Activated T-helper 2 cell treated with anti-CD3 and anti-CD28 coated beads, Interferon-gamma antibody, Interleukin-2, Interleukin-4, amounts not matched to agents 10 μg/mL and 5 μg/mL and 100 μg/mL, durations not matched to agents 14 hours and 24 hours and 36 hours (primary cell): ENCODE measurements at regions not wholly inside any gene's neighbourhood (a gene's known extent, or its start where the extent isn't known, plus 50 kb on each side); places are given as distances from the start of the nearest gene placed in this dataset.

Experiments used
- DNase-seq: peaks from one replicate; pipeline ENCODE4 v3.0.0; 2021; ENCODE audit warnings: low spot score
- H3K27ac Mint-ChIP-seq: one replicate; pipeline ENCODE4 v1.8.0; 2021; ENCODE audit warnings: mixed read lengths
- H3K27me3 Mint-ChIP-seq: one replicate; pipeline ENCODE4 v1.8.0; 2021; ENCODE audit warnings: low read depth, mixed read lengths
- H3K36me3 Mint-ChIP-seq: one replicate; pipeline ENCODE4 v1.8.0; 2021; ENCODE audit warnings: low read depth, mixed read lengths
- H3K4me1 Mint-ChIP-seq: one replicate; pipeline ENCODE4 v1.8.0; 2021; ENCODE audit warnings: low read depth, mixed read lengths
- H3K4me3 Mint-ChIP-seq: one replicate; pipeline ENCODE4 v1.8.0; 2021; ENCODE audit warnings: low read depth, mild to moderate bottlenecking, moderate library complexity, mixed read lengths
- H3K9me3 Mint-ChIP-seq: one replicate; pipeline ENCODE4 v1.8.0; 2021; ENCODE audit warnings: mixed read lengths
- intact Hi-C: fragments of 100-400 bp; cut with micrococcal nuclease; formaldehyde crosslinking; loops from one replicate; pipeline ENCODE4 v1.15.1; 2023

DNA sequence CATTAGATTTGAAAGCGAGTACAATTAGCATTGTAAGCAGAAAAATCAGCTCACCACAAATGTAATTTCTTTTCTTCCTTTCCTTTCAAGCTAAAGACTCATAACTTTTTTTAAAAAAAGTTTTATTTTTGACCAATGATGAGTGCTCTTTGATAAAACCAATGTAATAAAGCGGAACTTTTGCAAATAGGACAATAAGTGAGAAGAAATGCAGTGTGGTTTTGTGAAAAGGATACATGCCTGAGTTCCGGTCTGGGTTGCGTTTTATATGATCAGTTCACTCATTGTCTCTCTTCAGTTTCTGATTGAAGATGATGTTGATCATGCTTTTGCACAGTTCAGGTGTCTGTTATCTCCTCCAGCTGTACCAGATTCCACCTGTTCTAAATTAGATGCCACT, 274.4 kb downstream of the KLF12 start:
- H3K36me3 Mint-ChIP-seq: peaks cover 7% of the 10 kb centered on the region
- H3K4me1 Mint-ChIP-seq: peaks cover 5% of the 10 kb centered on the region
- intact Hi-C loops: no loop called here
- DNase-seq: no peak
- no peak overlapping the region for H3K27ac Mint-ChIP-seq
- no peaks in the 10 kb centered on the region for H3K9me3 Mint-ChIP-seq
- no peak overlapping the region for H3K4me3 Mint-ChIP-seq
- H3K27me3 Mint-ChIP-seq: no peaks in the 10 kb centered on the region

DNA sequence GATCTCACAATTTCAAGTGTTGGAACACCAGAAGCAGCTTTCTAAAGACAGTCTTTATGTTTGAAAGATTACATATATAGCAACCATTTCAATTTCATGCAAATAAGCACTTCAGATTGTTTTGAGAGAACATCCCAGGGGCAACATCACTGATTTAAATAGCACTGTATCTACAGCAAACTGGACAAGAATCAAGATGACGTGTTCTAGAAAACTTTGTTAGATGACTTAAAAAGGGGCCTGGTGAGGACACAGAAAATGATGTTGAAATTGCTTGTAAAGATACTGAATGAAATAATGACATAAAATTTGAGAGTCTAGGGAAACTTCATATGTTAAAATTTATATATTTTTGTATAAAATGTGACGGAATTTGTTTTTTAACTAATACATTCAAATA, 277.1 kb downstream of the KLF12 start:
- H3K27ac Mint-ChIP-seq: no peak overlapping the region

DNA sequence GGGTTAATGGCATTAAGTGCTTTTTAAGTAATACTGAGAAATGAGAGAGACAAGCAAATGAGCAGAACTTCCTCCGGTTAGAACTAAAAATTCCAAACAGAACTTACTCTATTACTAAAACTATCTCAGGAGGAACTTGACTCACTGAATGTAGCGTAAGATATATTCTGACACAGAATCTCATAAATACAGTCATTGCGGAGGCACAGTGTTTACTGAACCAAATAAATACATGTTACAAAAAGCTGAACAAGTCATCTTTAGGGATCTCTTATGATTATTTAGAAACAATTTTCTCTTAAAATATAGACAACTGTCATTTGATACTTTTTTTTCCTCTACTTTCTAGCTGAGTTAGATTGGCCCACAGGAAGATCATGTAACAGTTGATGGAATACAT, 283.1 kb downstream of the KLF12 start:
- DNase-seq: no peak

More for the DNA sequence above, 277.1 kb downstream of the KLF12 start:
- peaks cover 7% of the 10 kb centered on the region for H3K4me1 Mint-ChIP-seq
- no peak for DNase-seq
- intact Hi-C loops: no loop called here
- H3K27me3 Mint-ChIP-seq: no peaks in the 10 kb centered on the region
- no peaks in the 10 kb centered on the region for H3K9me3 Mint-ChIP-seq
- no peak overlapping the region for H3K4me3 Mint-ChIP-seq
- peaks cover 7% of the 10 kb centered on the region for H3K36me3 Mint-ChIP-seq

DNA sequence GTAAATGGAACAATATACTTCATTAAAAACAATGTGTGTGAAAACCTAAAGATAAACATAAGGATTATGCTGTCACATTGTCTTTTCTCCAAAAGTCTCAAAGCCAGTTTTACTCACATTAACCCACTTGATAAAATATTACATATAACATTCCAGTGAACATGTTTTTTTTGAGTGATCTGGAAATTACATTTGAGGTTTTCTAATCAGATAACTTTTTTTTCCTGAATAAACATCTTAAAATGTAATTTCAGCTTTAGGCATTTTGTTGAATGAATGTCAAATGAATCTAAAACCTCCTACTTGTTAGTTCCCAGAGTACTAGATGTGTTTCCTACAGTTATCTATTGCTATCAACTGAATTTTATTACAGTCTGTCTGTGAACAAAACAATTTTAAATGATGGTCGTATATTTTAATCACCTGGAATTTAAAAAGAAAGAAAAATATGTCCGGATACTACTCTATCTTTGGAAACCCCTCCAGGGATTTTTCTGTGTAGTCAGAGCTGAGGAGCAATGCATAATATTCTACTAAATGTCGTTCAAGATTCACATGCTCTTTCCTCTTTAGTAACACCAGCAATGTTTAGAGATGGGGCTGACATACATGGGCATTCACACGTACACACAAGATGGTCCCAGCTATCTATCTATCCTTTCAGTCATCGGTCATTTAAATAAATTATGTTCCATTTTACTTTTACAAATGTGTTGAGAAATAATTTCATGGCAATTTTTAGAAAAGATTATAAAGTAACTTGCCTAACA, 283.9 kb downstream of the KLF12 start:
- DNase-seq: no peak
- Mint-ChIP-seq H3K36me3 (peaks cover 10% of the 10 kb centered on the region), H3K27ac (no peak overlapping the region), H3K4me1 (peaks cover 6% of the 10 kb centered on the region), H3K4me3 (no peak overlapping the region), H3K27me3 (no peaks in the 10 kb centered on the region), H3K9me3 (no peaks in the 10 kb centered on the region)
- intact Hi-C loops: no loop called here

More for the DNA sequence above, 283.1 kb downstream of the KLF12 start:
- no peaks in the 10 kb centered on the region for H3K9me3 Mint-ChIP-seq
- peaks cover 5% of the 10 kb centered on the region for H3K36me3 Mint-ChIP-seq
- no peaks in the 10 kb centered on the region for H3K27me3 Mint-ChIP-seq
- no peak overlapping the region for H3K4me3 Mint-ChIP-seq
- no peak overlapping the region for H3K27ac Mint-ChIP-seq
- intact Hi-C loops: no loop called here
- H3K4me1 Mint-ChIP-seq: peaks cover 6% of the 10 kb centered on the region

DNA sequence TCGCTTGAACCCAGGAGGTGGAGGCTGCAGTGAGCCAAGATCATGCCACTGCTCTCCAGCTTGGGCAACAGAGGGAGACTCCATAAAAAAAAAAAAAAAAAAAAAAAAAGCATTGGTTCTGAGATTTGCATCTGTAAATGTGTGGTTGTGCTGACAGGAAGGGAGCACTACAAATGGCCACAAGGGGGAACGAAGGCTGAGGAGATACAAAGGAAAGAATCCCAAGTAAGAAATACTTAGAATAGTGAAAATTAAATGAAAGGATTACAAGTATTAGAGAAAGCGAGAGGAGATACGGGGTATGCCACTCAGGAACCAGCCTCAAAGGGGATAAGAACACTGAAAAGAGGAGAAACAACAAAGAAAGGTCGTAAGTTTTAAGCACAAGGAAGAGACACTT, 284.9 kb downstream of the KLF12 start:
- Mint-ChIP-seq H3K36me3 (peaks cover 11% of the 10 kb centered on the region), H3K27ac (no peak overlapping the region), H3K27me3 (no peaks in the 10 kb centered on the region), H3K4me1 (peaks cover 4% of the 10 kb centered on the region), H3K4me3 (no peak overlapping the region), H3K9me3 (no peaks in the 10 kb centered on the region)
- DNase-seq: no peak
- intact Hi-C loops: no loop called here

DNA sequence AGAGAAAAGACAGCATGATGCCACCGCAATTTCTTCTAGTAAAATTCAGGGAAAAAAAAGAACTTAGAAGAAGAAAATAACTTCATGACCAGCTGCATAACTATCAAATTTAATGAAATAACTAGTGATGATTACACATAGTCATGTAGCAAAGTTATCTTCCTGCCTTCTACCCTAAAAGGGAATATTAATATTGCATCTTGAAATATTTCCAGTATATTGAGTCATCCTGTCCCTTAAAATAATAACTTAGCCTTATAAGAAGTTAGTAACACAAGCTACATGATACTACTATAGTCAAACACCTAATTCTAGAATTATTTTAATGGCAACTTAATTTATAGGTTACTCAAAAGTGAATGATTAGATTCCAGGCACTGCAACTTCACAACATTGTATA, 289.2 kb downstream of the KLF12 start:
- Mint-ChIP-seq H3K4me3 (no peak overlapping the region), H3K4me1 (peaks cover 4% of the 10 kb centered on the region), H3K36me3 (peaks cover 11% of the 10 kb centered on the region), H3K9me3 (no peaks in the 10 kb centered on the region), H3K27ac (no peak overlapping the region), H3K27me3 (no peaks in the 10 kb centered on the region)
- DNase-seq: no peak
- intact Hi-C loops: no loop called here

DNA sequence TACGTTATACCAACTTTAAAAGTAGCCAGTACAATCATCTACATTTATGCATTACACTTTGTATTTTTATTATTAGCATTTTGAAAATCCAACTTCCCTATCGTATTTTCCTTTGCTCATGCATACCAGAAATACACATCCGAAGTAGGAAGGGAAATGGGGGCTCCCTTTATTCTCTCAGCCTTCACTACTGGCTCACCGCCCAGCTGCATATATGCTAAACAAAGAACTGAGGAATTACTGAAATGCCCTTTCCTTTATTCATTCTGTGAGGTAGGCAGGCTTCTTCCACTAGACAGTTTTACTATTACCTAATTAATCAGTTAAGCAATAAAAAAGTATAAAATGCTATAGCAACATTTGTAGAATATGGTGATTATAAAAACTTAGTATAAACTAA, 291.6 kb downstream of the KLF12 start:
- H3K27ac Mint-ChIP-seq: no peak overlapping the region
- no peaks in the 10 kb centered on the region for H3K27me3 Mint-ChIP-seq
- DNase-seq: no peak
- H3K4me3 Mint-ChIP-seq: no peak overlapping the region
- intact Hi-C loops: no loop called here
- H3K9me3 Mint-ChIP-seq: no peaks in the 10 kb centered on the region
- peaks cover 11% of the 10 kb centered on the region for H3K36me3 Mint-ChIP-seq
- H3K4me1 Mint-ChIP-seq: no peaks in the 10 kb centered on the region

DNA sequence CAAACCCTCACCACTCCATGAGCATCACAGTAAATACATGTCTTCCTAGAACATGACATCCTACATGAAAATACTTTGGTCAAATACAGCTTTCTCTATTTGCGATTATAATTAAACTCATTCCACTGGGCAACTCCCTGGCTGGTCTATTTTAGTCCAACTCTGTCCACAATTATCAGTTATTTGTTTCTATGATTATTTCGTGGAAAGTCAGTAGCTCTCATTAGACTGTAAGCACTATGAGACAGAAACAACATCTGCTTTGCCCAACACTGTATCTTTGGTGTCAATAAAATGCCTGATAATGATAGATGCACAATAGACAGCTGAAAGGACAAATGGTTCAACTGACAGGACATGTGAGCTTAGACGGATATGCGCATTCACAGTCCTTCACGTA, 292.0 kb downstream of the KLF12 start:
- Mint-ChIP-seq H3K9me3 (no peaks in the 10 kb centered on the region), H3K4me3 (no peak overlapping the region), H3K4me1 (no peaks in the 10 kb centered on the region), H3K36me3 (peaks cover 11% of the 10 kb centered on the region), H3K27me3 (no peaks in the 10 kb centered on the region), H3K27ac (no peak overlapping the region)
- DNase-seq: no peak
- intact Hi-C loops: no loop called here

DNA sequence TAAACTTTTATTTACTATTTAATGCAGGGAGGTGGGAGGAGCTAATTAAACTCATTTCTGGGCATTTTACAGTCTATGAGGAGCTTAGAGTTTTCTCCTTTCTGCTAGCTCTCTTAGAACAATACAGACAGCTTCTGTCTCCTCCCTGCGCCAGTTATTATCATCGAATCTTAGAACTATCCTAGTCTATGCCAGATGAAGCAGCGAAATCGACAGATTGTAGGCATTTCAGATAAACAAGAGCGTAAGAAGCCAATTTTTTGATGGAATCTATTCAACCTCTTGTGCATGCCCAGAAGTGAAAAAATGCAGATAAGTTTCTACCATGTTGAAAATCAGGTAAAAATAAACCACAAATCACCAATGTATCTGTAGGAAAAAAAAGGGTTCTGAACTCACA, 297.1 kb downstream of the KLF12 start:
- intact Hi-C loops: loop anchor here (5.0 to 10.0 kb wide), 3 partner anchors 85 to 1378 kb away; no protein-coding TSS in a partner anchor

DNA sequence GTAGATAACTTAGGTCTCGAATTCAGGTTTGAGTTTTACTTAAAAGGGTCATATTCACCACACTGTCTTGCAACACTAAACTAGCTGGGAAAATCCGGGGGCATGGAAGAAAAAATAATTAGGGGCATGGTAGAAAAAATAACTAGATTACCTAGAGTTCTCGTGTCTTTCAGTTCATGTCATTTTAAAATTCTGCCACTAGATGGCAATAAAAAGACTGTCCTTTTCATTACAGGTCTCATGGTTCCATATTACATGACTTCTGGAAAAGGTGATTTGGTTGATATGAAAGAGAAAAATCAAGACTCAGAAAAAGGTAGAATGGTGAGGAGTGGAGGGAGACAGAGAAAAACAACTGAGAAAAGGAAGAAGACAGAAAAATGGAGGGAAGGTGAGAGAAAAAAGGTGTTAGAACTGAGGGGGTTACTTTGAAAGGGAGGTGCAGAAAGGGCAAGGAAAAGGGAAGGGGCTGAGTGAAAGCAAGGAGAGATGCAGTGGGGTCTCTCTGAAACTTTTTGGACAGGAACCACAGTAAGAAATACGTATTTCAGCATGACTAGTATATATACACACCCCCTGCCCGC, 299.0 kb downstream of the KLF12 start:
- no peak for DNase-seq
- Mint-ChIP-seq H3K9me3 (no peaks in the 10 kb centered on the region), H3K27ac (no peak overlapping the region), H3K27me3 (no peaks in the 10 kb centered on the region), H3K4me1 (peaks cover 6% of the 10 kb centered on the region), H3K4me3 (no peak overlapping the region), H3K36me3 (no peaks in the 10 kb centered on the region)
- intact Hi-C loops: loop anchor here (1.0 to 10.0 kb wide), 5 partner anchors 87 to 1380 kb away; partner anchors contain the start of gene KLF12

More for the DNA sequence above, 297.1 kb downstream of the KLF12 start:
- H3K27me3 Mint-ChIP-seq: no peaks in the 10 kb centered on the region
- DNase-seq: no peak
- no peak overlapping the region for H3K4me3 Mint-ChIP-seq
- H3K36me3 Mint-ChIP-seq: no peaks in the 10 kb centered on the region
- peaks cover 5% of the 10 kb centered on the region for H3K4me1 Mint-ChIP-seq
- no peak overlapping the region for H3K27ac Mint-ChIP-seq
- H3K9me3 Mint-ChIP-seq: no peaks in the 10 kb centered on the region

DNA sequence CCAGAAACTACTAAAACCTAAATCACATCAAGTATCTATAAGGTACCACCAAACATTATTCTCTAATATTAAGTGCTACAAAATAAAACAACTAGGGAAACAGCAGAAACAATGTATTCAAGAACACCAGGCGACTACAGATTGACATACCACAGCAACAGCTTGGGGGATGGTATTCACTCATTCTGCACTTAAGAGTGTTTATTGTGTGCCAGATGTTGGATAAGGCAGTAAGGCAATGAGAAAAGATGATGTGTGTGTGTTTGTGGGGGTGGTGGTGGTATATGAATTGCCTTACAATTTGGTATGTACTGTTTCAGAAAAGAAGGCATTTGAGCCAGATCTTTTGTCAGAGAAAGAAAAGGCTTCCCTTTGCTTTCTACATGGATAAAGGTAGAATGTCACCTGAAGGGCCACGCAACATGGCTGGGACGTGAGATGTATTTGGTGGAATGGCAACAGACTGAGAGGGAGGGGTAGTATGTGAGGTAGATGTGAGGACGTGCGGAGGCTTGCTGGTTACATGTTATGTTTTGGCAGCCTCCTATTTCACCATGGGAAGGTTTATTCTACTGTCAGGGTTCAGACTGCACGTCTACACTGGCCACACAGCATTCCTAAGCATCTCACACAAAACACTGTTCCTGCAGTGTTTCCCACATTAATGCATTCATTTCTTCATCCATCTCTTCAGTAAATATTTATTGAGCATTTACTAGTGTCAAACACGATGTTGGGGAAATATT, 300.7 kb downstream of the KLF12 start:
- intact Hi-C loops: loop anchor here (2.0 to 10.0 kb wide), 3 partner anchors 151 to 1381 kb away; partner anchors contain the start of gene KLF12
- Mint-ChIP-seq H3K27me3 (no peaks in the 10 kb centered on the region), H3K4me1 (peaks cover 6% of the 10 kb centered on the region), H3K27ac (no peak overlapping the region), H3K9me3 (no peaks in the 10 kb centered on the region), H3K4me3 (no peak overlapping the region), H3K36me3 (no peaks in the 10 kb centered on the region)
- no peak for DNase-seq

DNA sequence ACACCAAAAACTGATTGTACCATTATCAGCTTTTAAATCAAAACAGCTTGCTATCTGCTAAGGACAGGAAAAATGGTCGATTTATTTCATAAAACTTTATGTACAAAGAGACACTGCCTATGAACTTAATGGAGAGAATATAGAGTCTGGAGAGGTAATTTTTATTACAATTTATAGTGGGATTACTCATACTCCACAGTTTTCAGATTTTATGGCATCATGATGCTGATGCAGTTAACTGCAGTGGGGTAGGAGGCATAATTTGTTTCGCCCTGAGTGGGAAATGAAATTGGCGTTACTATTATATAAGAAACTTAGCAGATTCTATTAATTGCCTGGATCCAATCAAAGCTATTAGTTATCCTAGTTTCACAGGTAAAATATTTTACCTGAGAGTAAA, 301.4 kb downstream of the KLF12 start:
- H3K36me3 Mint-ChIP-seq: no peaks in the 10 kb centered on the region
- H3K27me3 Mint-ChIP-seq: no peaks in the 10 kb centered on the region
- no peak for DNase-seq
- intact Hi-C loops: loop anchor here (10.0 kb wide), 2 partner anchors 152 to 1382 kb away; no protein-coding TSS in a partner anchor
- H3K9me3 Mint-ChIP-seq: no peaks in the 10 kb centered on the region
- H3K27ac Mint-ChIP-seq: no peak overlapping the region
- no peak overlapping the region for H3K4me3 Mint-ChIP-seq
- peaks cover 6% of the 10 kb centered on the region for H3K4me1 Mint-ChIP-seq

DNA sequence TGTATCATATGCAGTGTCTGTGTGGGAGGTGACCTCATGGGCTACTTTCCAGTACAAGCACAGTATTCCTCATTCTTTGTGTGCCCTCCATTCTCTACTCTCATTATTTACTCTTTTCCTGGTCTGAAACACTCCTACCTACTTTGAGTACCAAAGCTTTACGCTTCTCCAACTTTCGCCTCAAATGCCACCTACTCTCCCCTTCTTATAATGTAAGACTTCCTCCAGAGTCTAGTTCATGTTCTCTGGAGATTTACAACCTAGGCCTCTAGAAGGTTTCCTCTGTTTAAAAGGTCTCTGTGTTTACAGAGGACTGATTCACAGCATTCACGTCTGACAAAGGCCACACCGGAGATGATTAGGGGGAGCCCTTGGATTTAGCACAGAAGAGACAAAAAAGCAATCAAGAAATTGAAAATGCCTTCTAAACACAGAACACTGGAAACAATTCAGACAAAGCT, 302.0 kb downstream of the KLF12 start:
- intact Hi-C loops: loop anchor here (10.0 kb wide), 2 partner anchors 153 to 1383 kb away; no protein-coding TSS in a partner anchor
- no peak for DNase-seq
- no peaks in the 10 kb centered on the region for H3K36me3 Mint-ChIP-seq
- no peak overlapping the region for H3K27ac Mint-ChIP-seq
- peaks cover 6% of the 10 kb centered on the region for H3K4me1 Mint-ChIP-seq
- no peaks in the 10 kb centered on the region for H3K9me3 Mint-ChIP-seq
- no peak overlapping the region for H3K4me3 Mint-ChIP-seq
- H3K27me3 Mint-ChIP-seq: no peaks in the 10 kb centered on the region
